K562 (cell line): ENCODE measurements at regions not wholly inside any gene's neighbourhood (a gene's known extent, or its start where the extent isn't known, plus 50 kb on each side); places are given as distances from the start of the nearest gene placed in this dataset.

ENCODE experiments used
- ATAC-seq: fragments of 200-7000 bp; cut with Tn5 transposase; 3 replicates; pipeline ENCODE4 v1.9.1; 2020; ENCODE audit warnings: moderate library complexity
- BruUV-seq: library from RNA; stranded (reverse); fragments of 400-500 nt; replicated peaks from 2 replicates; lab custom pipeline; 2021; lab: Mats Ljungman, UMichigan
- CTCF ChIA-PET: fragments of 300-600 bp; formaldehyde crosslinking; extraction: SDS; loops from one replicate; lab custom pipeline; 2021; ENCODE audit warnings: low intra/inter-chr PET ratio; lab: Yijun Ruan, JAX
- POLR2A ChIA-PET: fragments of 300-600, 350-650 bp; sonication (Branson Sonifier 250); formaldehyde crosslinking; extraction: SDS; loops from one replicate; lab custom pipeline; 2021; ENCODE audit warnings: antibody characterized with exemption, inconsistent platforms; lab: Yijun Ruan, JAX
- DNase-seq, 4 experiments: peaks; one replicate each; pipeline versions ENCODE4 v3.0.0 to v3.0.0-alpha.2; 2011 to 2018; ENCODE audit warnings: low spot score in 3 of 4, mixed read lengths in 3 of 4; ENCODE audit errors: extremely low read depth in 1 of 4
- FAIRE-seq: peaks from 2 replicates; lab custom pipeline; 2011; peaks lifted over from hg19 to GRCh38; lab: Jason Lieb, UNC
- H2AFZ ChIP-seq: 2 replicates; pipeline ENCODE4 v1.6.0; 2011; ENCODE audit warnings: low read depth, low read length, control low read depth, inconsistent platforms
- H3K27ac ChIP-seq: fragments of 200-600 bp; 3 replicates; pipeline ENCODE4 v1.8.0; 2011; ENCODE audit warnings: low read depth, mild to moderate bottlenecking, control low read depth, inconsistent platforms, low read length, moderate library complexity, mixed read lengths; ENCODE audit errors: extremely low read depth
- H3K27me3 ChIP-seq, 2 experiments: fragments of 300-600 bp in 1 of 2; 2 replicates in 1 of 2; 3 replicates in 1 of 2; pipeline versions ENCODE4 v1.6.0 to v1.8.0; 2011; ENCODE audit warnings: inconsistent platforms in 2 of 2, low read length in 2 of 2, mild to moderate bottlenecking in 1 of 2, mixed read lengths in 1 of 2, moderate library complexity in 1 of 2; ENCODE audit not compliant: control insufficient read depth in 2 of 2, insufficient read depth in 2 of 2
- H3K36me3 ChIP-seq: fragments of 300-600 bp; 3 replicates; pipeline ENCODE4 v1.8.0; 2011; ENCODE audit warnings: mild to moderate bottlenecking, low read length, inconsistent platforms; ENCODE audit not compliant: control insufficient read depth, insufficient read depth
- H3K4me1 ChIP-seq, 2 experiments: fragments of 200-600 bp in 1 of 2; replicated peaks in 1 of 2; 2 replicates in 1 of 2; 3 replicates in 1 of 2; pipeline versions ENCODE4 v1.5.1 to v1.8.0; 2011; ENCODE audit warnings: inconsistent platforms in 2 of 2, low read length in 2 of 2, mild to moderate bottlenecking in 1 of 2, mixed read lengths in 1 of 2, moderate library complexity in 1 of 2; ENCODE audit not compliant: control insufficient read depth in 2 of 2, insufficient read depth in 2 of 2
- H3K4me2 ChIP-seq: 2 replicates; pipeline ENCODE4 v1.6.1; 2011; ENCODE audit warnings: low read length, control low read depth, inconsistent platforms, mixed read lengths; ENCODE audit not compliant: insufficient read depth
- H3K4me3 ChIP-seq: fragments of 200-600 bp; sonication (generic), shearing (Covaris generic); 2 replicates; pipeline ENCODE4 v1.5.1; 2016; ENCODE audit warnings: control low read depth, inconsistent platforms
- H3K79me2 ChIP-seq: fragments of 200-600 bp; 3 replicates; pipeline ENCODE4 v1.8.0; 2011; ENCODE audit warnings: low read length, inconsistent platforms; ENCODE audit not compliant: control insufficient read depth, insufficient read depth
- H3K9ac ChIP-seq, 2 experiments: 2 replicates each; pipeline versions ENCODE4 v1.6.0 to v1.6.1; 2011; ENCODE audit warnings: low read depth in 2 of 2, low read length in 2 of 2, control low read depth in 1 of 2, inconsistent platforms in 1 of 2, mild to moderate bottlenecking in 1 of 2, mixed read lengths in 1 of 2; ENCODE audit not compliant: insufficient read depth in 1 of 2
- H3K9me1 ChIP-seq: one replicate; pipeline ENCODE4 v1.6.0; 2011; ENCODE audit warnings: inconsistent platforms, mild to moderate bottlenecking, low read length, moderate library complexity; ENCODE audit not compliant: control insufficient read depth, insufficient read depth
- H3K9me3 ChIP-seq: replicated peaks from 2 replicates; pipeline ENCODE4 v1.5.1; 2011; ENCODE audit warnings: low read depth, low read length, inconsistent platforms; ENCODE audit not compliant: control insufficient read depth, insufficient read depth
- H4K20me1 ChIP-seq: replicated peaks from 2 replicates; pipeline ENCODE4 v1.6.1; 2011; ENCODE audit warnings: low read length, inconsistent platforms, mixed read lengths; ENCODE audit not compliant: control insufficient read depth, insufficient read depth
- AFF1 ChIP-seq, 2 experiments: fragments of 450-650 bp; IDR thresholded peaks; 2 replicates each; pipeline ENCODE4 v1.6.1; 2018; ENCODE audit warnings: mild to moderate bottlenecking in 2 of 2, low read depth in 1 of 2; ENCODE audit not compliant: partially characterized antibody in 2 of 2
- CBX8 ChIP-seq: fragments of 200-600 bp; sonication (generic); IDR thresholded peaks from 2 replicates; pipeline ENCODE4 v1.6.1; 2012; ENCODE audit warnings: borderline replicate concordance, mixed run types, low read depth, mild to moderate bottlenecking, moderate library complexity, mixed read lengths, low read length, control low read depth, inconsistent platforms; ENCODE audit not compliant: poor library complexity, severe bottlenecking; ENCODE audit errors: extremely low read depth
- WGBS: fragments of 100-300 bp; shearing (Covaris generic); methylation state at CpG from one replicate; pipeline ENCODE4 v1.1.6; 2016; ENCODE audit warnings: low coverage, mixed read lengths; ENCODE audit not compliant: insufficient coverage; ENCODE audit errors: missing lambda C conversion rate; 5-methylcytosine and 5-hydroxymethylcytosine counted together
- in situ Hi-C: fragments of 300-500 bp; cut with MboI; formaldehyde crosslinking; loops from 4 replicates; pipeline ENCODE4 v1.15.0; 2018; ENCODE audit warnings: inconsistent platforms, mixed read lengths
- intact Hi-C: fragments of 100-400 bp; cut with micrococcal nuclease; formaldehyde crosslinking; loops from 2 replicates; pipeline ENCODE4 v1.14.2; 2022

DNA sequence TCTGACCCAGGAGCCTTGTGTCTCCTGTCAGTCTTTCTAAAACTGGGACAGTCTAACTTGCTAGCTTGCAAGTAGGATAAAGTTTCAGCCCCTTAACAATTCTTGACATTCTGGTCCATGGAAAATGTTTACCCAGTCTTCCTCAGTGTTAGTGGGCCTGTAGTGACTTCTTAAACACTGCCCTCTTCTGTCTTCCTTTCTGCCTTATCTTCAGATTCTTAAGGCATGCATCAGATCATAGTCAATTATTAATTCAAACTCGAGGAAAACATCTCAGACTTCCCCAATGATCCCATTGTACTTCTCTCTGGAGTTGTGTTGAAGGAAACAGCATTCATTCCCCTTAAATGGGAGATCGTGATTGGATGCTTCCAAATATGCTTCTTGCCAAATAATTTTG, 1199.8 kb downstream of the DTWD2 start:
- Histone ChIP-seq H3K9me1 (no peaks in the 10 kb centered on the region), H3K27me3 (no peaks in the 10 kb centered on the region), H2AFZ (no peak overlapping the region), H3K4me1 (no peaks in the 10 kb centered on the region), H3K4me2 (no peak overlapping the region), H3K9me3 (no peaks in the 10 kb centered on the region), H3K27ac (no peak overlapping the region), H3K79me2 (no peaks in the 10 kb centered on the region), H4K20me1 (no peaks in the 10 kb centered on the region), H3K9ac (no peak overlapping the region), H3K4me3 (no peak overlapping the region), H3K36me3 (no peaks in the 10 kb centered on the region)
- DNase-seq (no peak), ATAC-seq (no peak), FAIRE-seq (no peak)
- in situ Hi-C loops: no loop called here
- ChIA-PET POLR2A (no interaction called here), CTCF (no interaction called here)
- no TSS peak for BruUV-seq
- intact Hi-C loops: no loop called here
- TF ChIP-seq CBX8 (no peak), AFF1 (IDR thresholded peaks at IDR 0.05; ENCODE audit: low read depth in 1 of 2, partially characterized antibody in 2 of 2) (no peak)
- WGBS: 0% methylated on average over 2 of the region's 2 CpGs
